GM12873 (cell line): ENCODE measurements at regions not wholly inside any gene's neighbourhood (a gene's known extent, or its start where the extent isn't known, plus 50 kb on each side); places are given as distances from the start of the nearest gene placed in this dataset.

ENCODE experiments used
- TF ChIP-seq, protein P1 (sequence below): IDR thresholded peaks from 2 replicates; pipeline ENCODE4 v1.5.1; 2012; ENCODE audit warnings: low read depth, mild to moderate bottlenecking, moderate library complexity, low read length, control low read depth; ENCODE audit not compliant: insufficient read depth; ENCODE audit errors: missing control alignments

DNA sequence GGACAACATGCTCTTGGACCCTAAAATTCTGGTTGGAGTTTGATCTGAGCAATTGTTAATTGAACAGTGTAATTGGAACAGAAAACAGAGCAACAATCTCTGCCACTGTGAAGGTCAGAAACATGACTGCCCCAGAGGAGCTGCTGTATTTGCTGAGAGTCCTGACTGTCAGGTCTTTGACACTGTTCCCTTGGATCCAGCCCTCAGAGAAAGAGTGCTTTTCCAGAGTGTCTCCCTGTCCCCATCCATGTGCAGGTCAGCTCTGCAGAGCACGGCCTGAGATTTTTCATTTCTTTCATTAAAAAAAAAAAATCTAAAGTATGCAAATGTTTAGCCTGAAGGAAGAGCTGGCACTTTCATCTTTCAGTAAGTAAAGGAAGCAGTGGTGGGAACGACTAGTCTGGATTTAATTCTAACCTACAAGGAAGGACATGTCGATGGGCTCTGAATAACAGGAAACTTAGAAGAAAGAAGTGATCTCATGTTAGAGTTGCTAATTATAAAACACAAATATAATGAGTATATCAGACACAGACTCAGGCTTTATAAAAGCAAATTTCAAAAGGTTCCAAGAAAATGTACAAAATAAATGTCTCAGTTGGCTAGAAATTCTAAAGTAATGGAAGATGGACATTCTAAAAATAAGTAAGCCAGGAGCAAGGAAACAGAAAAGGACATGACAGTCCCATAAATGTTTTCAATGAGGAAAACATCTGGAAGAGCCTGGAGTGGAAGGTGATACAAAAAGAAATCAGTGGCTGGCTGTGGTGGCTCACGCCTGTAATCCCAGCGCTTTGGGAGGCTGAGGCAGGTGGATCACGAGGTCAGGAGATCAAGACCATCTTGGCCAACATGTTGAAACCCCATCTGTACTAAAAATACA, 876.5 kb downstream of the EPHA4 start:
- TF ChIP-seq, protein P1, sequence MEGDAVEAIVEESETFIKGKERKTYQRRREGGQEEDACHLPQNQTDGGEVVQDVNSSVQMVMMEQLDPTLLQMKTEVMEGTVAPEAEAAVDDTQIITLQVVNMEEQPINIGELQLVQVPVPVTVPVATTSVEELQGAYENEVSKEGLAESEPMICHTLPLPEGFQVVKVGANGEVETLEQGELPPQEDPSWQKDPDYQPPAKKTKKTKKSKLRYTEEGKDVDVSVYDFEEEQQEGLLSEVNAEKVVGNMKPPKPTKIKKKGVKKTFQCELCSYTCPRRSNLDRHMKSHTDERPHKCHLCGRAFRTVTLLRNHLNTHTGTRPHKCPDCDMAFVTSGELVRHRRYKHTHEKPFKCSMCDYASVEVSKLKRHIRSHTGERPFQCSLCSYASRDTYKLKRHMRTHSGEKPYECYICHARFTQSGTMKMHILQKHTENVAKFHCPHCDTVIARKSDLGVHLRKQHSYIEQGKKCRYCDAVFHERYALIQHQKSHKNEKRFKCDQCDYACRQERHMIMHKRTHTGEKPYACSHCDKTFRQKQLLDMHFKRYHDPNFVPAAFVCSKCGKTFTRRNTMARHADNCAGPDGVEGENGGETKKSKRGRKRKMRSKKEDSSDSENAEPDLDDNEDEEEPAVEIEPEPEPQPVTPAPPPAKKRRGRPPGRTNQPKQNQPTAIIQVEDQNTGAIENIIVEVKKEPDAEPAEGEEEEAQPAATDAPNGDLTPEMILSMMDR = no peak

DNA sequence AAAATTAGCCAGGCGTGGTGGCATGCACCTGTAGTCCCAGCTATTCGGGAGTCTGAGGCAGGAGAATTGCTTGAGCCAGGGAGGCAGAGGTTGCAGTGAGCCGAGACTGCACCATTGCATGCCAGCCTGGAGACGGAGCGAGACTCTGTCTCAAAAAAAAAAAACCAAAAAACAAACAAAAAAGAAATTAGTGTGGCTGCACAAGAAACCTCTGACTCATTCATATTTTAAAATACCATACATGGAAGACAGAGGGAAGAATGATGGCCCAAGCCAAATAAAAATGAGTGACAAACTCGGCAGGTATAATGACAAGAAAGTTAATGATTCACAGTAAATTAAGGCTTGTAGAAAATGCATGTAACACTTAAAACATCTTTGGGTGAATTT, 875.8 kb downstream of the EPHA4 start:
- TF ChIP-seq, protein P1 = no peak

DNA sequence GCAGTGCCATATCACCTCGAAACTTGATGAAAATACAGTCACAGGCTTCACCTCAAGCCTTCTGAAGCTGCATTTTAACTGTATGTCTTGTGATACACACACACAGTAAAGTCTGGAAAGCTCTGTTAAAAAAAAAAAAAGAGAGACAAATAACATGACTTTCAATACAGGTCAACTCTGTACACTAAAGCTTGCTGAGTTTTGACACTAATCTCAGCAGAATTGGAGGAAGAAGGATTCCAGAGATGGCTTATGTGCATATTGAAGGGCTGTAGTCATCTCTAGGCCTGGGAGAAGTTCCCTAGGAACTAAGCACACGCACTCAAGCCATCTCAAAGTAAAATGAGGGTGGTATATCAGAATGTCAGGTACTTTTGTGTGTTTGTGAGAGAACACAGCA, 875.1 kb downstream of the EPHA4 start:
- TF ChIP-seq, protein P1 = no peak

DNA sequence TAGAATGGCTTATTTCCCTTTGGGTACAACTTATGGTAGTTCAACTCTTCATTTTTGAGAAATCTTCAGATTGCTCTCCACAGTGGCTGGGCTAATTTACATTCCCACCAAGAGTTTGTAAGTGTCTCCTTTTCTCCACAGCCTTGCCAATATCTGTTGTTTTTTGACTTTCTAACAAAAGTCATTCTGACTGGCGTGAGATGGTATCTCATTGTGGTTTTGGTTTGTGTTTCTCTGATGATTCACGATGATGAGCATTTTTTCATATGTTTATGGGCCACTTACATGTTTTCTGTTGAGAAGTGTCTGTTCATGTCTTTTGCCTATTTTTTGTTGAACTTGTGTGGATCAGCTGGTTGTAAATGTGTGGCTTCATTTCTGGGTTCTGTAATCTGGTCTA, 871.0 kb downstream of the EPHA4 start:
- TF ChIP-seq, protein P1 = no peak

DNA sequence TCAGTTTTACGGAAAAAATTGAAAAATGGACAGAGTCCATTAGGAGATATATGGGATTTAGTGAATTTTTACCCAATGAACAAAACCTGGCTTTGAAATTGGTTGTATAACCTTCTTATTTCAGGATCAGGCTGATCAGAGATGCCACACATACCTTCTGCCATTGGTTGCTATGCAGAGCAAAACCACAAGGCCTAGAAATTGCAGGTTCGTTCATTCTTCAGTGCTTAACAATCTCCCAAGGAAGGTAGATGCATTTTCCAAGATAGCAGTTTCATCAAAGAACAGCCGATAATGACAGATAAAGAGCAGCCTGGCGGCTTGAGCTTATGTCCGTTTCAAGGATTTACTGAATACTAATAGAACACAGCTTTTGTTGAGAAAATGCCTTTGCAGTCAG, 868.8 kb downstream of the EPHA4 start:
- TF ChIP-seq, protein P1 = no peak

DNA sequence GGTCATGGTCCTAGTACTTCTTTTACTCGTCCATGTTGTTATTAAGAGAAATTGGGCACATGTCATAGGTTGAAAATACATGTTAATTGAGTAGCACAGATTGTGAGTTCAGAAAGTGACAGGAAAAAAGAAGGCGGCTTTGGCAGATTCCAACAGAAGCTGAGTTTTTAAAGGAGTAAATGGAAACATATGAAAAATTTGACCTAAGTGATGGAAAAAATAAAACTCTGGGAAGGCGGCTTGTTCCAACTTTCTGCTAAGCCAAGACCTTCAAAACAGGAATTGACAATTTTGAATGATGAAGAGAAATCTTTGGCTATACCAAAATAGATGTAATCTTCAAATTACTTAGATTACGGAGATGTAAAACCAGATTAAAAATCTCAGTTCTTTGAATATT, 868.0 kb downstream of the EPHA4 start:
- TF ChIP-seq, protein P1 = no peak

DNA sequence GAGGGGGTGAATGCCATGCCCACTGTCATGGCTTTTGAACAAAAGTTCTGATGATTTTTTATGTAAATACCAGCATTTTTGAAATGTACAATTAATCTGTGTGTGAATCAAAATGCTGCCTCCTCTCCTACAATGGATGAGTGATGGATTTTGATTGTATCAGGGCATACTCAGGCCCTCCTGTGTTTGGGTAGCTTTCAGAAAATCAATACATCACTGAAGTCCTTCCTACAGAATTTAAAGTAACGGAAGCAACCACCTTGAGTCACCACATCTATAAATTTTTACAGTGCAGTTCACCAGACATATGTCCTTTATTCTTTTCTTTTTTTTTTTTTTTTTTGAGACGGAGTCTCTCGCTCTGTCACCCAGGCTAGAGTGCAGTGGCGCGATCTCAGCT, 867.3 kb downstream of the EPHA4 start:
- TF ChIP-seq, protein P1 = no peak
